Astrocyte (in vitro differentiated cells and primary cell): ENCODE measurements at regions not wholly inside any gene's neighbourhood (a gene's known extent, or its start where the extent isn't known, plus 50 kb on each side); places are given as distances from the start of the nearest gene placed in this dataset.

ENCODE experiments used
- DNase-seq: peaks from one replicate; pipeline ENCODE4 v3.0.0-alpha.2; 2010; ENCODE audit warnings: low read depth
- FAIRE-seq: peaks from 2 replicates; lab custom pipeline; 2011; peaks lifted over from hg19 to GRCh38; lab: Jason Lieb, UNC
- H2AFZ ChIP-seq: 2 replicates; pipeline ENCODE4 v1.6.0; 2012; ENCODE audit warnings: low read depth, low read length, inconsistent platforms
- H3K27ac ChIP-seq: 2 replicates; pipeline ENCODE4 v1.5.1; 2011; ENCODE audit warnings: low read depth, low read length, inconsistent platforms
- H3K27me3 ChIP-seq: 2 replicates; pipeline ENCODE4 v1.6.0; 2011; ENCODE audit warnings: low read length, inconsistent platforms; ENCODE audit not compliant: insufficient read depth
- H3K36me3 ChIP-seq: 2 replicates; pipeline ENCODE4 v1.5.1; 2011; ENCODE audit warnings: low read length, inconsistent platforms; ENCODE audit not compliant: insufficient read depth
- H3K4me1 ChIP-seq: 2 replicates; pipeline ENCODE4 v1.5.1; 2011; ENCODE audit warnings: low read length, inconsistent platforms; ENCODE audit not compliant: insufficient read depth
- H3K4me2 ChIP-seq: 2 replicates; pipeline ENCODE4 v1.6.0; 2012; ENCODE audit warnings: low read length, inconsistent platforms
- H3K4me3 ChIP-seq: 2 replicates; pipeline ENCODE4 v1.5.1; 2011; ENCODE audit warnings: low read depth, mild to moderate bottlenecking, low read length, inconsistent platforms; ENCODE audit not compliant: insufficient read depth
- H3K79me2 ChIP-seq: 2 replicates; pipeline ENCODE4 v1.6.0; 2012; ENCODE audit warnings: mild to moderate bottlenecking, low read length, inconsistent platforms; ENCODE audit not compliant: insufficient read depth
- H3K9ac ChIP-seq: 2 replicates; pipeline ENCODE4 v1.6.0; 2012; ENCODE audit warnings: mild to moderate bottlenecking, low read length, inconsistent platforms
- H3K9me3 ChIP-seq: 2 replicates; pipeline ENCODE4 v1.5.1; 2012; ENCODE audit warnings: low read depth, mild to moderate bottlenecking, low read length, inconsistent platforms; ENCODE audit not compliant: insufficient read depth
- H4K20me1 ChIP-seq: 2 replicates; pipeline ENCODE4 v1.6.0; 2012; ENCODE audit warnings: low read length, inconsistent platforms; ENCODE audit not compliant: insufficient read depth
- H3K27ac Mint-ChIP-seq: one replicate; pipeline ENCODE4 v1.8.0; 2021; ENCODE audit warnings: mild to moderate bottlenecking, mixed read lengths; ENCODE audit not compliant: unreplicated experiment
- H3K27me3 Mint-ChIP-seq: one replicate; pipeline ENCODE4 v1.8.0; 2021; ENCODE audit warnings: low read depth, mixed read lengths; ENCODE audit not compliant: unreplicated experiment
- H3K36me3 Mint-ChIP-seq: one replicate; pipeline ENCODE4 v1.8.0; 2021; ENCODE audit warnings: low read depth, mixed read lengths; ENCODE audit not compliant: unreplicated experiment
- H3K4me1 Mint-ChIP-seq: one replicate; pipeline ENCODE4 v1.8.0; 2021; ENCODE audit warnings: low read depth, mixed read lengths; ENCODE audit not compliant: unreplicated experiment
- H3K4me3 Mint-ChIP-seq: one replicate; pipeline ENCODE4 v1.8.0; 2021; ENCODE audit warnings: mild to moderate bottlenecking, moderate library complexity, mixed read lengths; ENCODE audit not compliant: unreplicated experiment
- H3K9me3 Mint-ChIP-seq: one replicate; pipeline ENCODE4 v1.8.0; 2021; ENCODE audit warnings: mild to moderate bottlenecking, mixed read lengths; ENCODE audit not compliant: unreplicated experiment
- CTCF ChIP-seq: IDR thresholded peaks from 2 replicates; pipeline ENCODE4 v1.5.1; 2011; ENCODE audit warnings: low read depth, mild to moderate bottlenecking, inconsistent platforms, low read length, moderate library complexity; ENCODE audit not compliant: insufficient read depth
- EZH2 ChIP-seq: IDR thresholded peaks from 2 replicates; pipeline ENCODE4 v1.6.1; 2012; ENCODE audit warnings: mild to moderate bottlenecking, low read length, inconsistent platforms; ENCODE audit not compliant: insufficient read depth

GRCh38 chr1:78275456-78275855, 215.3 kb upstream of the PTGFR start:
- Mint-ChIP-seq H3K4me1 (peaks cover 43% of the 10 kb centered on the region), H3K9me3 (no peaks in the 10 kb centered on the region), H3K27ac (peak overlapping the region; percentile 85), H3K36me3 (no peaks in the 10 kb centered on the region), H3K27me3 (peaks cover 5% of the 10 kb centered on the region), H3K4me3 (no peak overlapping the region)
- Histone ChIP-seq H3K4me3 (no peak overlapping the region), H2AFZ (no peak overlapping the region), H3K4me1 (peaks cover 39% of the 10 kb centered on the region), H3K27ac (peak overlapping the region; percentile 52), H3K36me3 (no peaks in the 10 kb centered on the region), H3K79me2 (no peaks in the 10 kb centered on the region), H4K20me1 (no peaks in the 10 kb centered on the region), H3K9ac (no peak overlapping the region), H3K9me3 (no peaks in the 10 kb centered on the region), H3K27me3 (no peaks in the 10 kb centered on the region), H3K4me2 (peak overlapping the region; percentile 52)
- FAIRE-seq (peak; percentile 78), DNase-seq (peak; percentile 79)
- no peak for TF ChIP-seq CTCF
- TF ChIP-seq EZH2: no peak

GRCh38 chr1:78275906-78276685, 214.7 kb upstream of the PTGFR start:
- Histone ChIP-seq H3K79me2 (no peaks in the 10 kb centered on the region), H3K36me3 (no peaks in the 10 kb centered on the region), H3K9me3 (no peaks in the 10 kb centered on the region), H3K27ac (peak overlapping the region; percentile 21), H3K4me2 (peak overlapping the region; percentile 52), H4K20me1 (no peaks in the 10 kb centered on the region), H3K27me3 (no peaks in the 10 kb centered on the region), H3K9ac (no peak overlapping the region), H2AFZ (no peak overlapping the region), H3K4me3 (no peak overlapping the region), H3K4me1 (peaks cover 39% of the 10 kb centered on the region)
- Mint-ChIP-seq H3K4me3 (no peak overlapping the region), H3K27me3 (peaks cover 5% of the 10 kb centered on the region), H3K27ac (peak overlapping the region; percentile 85), H3K36me3 (no peaks in the 10 kb centered on the region), H3K4me1 (peaks cover 43% of the 10 kb centered on the region), H3K9me3 (no peaks in the 10 kb centered on the region)
- FAIRE-seq (no peak), DNase-seq (peak; percentile 46)
- TF ChIP-seq EZH2 (no peak), CTCF (no peak)

GRCh38 chr1:78277253-78277652, 213.5 kb upstream of the PTGFR start:
- Histone ChIP-seq H3K4me2 (peak overlapping the region; percentile 57), H3K79me2 (no peaks in the 10 kb centered on the region), H3K9me3 (no peaks in the 10 kb centered on the region), H3K4me1 (peaks cover 39% of the 10 kb centered on the region), H2AFZ (no peak overlapping the region), H3K27ac (peak overlapping the region; percentile 49), H3K27me3 (no peaks in the 10 kb centered on the region), H4K20me1 (no peaks in the 10 kb centered on the region), H3K4me3 (no peak overlapping the region), H3K36me3 (no peaks in the 10 kb centered on the region), H3K9ac (no peak overlapping the region)
- Mint-ChIP-seq H3K9me3 (no peaks in the 10 kb centered on the region), H3K36me3 (no peaks in the 10 kb centered on the region), H3K4me1 (peaks cover 43% of the 10 kb centered on the region), H3K27ac (peak overlapping the region; percentile 44), H3K27me3 (peaks cover 2% of the 10 kb centered on the region), H3K4me3 (no peak overlapping the region)
- DNase-seq (peak; percentile 90), FAIRE-seq (peak; percentile 97)
- TF ChIP-seq CTCF: no peak
- TF ChIP-seq EZH2: no peak
